ENCODE measurements at regions not wholly inside any gene's neighbourhood (a gene's known extent, or its start where the extent isn't known, plus 50 kb on each side); places are given as distances from the start of the nearest gene placed in this dataset.

GRCh38 chr11:86869966-86870570 is 69.7 kb downstream of the PRSS23 start:
- H3K79me2 ChIP-seq (ENCODE audit: insufficient read depth, low read length): no peaks in the 10 kb centered on the region
- H3K4me1 ChIP-seq (ENCODE audit: insufficient read depth, low read length): no peaks in the 10 kb centered on the region
- ATAC-seq (ENCODE audit: insufficient read depth, low read depth): peak; percentile 78
- H3K4me3 ChIP-seq (ENCODE audit: low read depth in 1 of 2, low read length in 2 of 2): no peak overlapping the region
- H3K27ac ChIP-seq (ENCODE audit: low read length): no peak overlapping the region
- peak; percentile 34 for DNase-seq
- H4K20me1 ChIP-seq (ENCODE audit: insufficient read depth, low read length): no peaks in the 10 kb centered on the region
- no peak overlapping the region for H2AFZ ChIP-seq (ENCODE audit: low read depth, low read length)
- no peaks in the 10 kb centered on the region for H3K9me3 ChIP-seq (ENCODE audit: insufficient read depth, low read length, severe bottlenecking)
- H3K4me2 ChIP-seq (ENCODE audit: insufficient read depth, low read length): no peak overlapping the region
- TF ChIP-seq CTCF (IDR thresholded peaks at IDR 0.05; ENCODE audit: borderline replicate concordance, extremely low read depth, low read length, poor library complexity, severe bottlenecking) (peak; percentile 79), EZH2 (IDR thresholded peaks at IDR 0.05; ENCODE audit: borderline replicate concordance, low read depth, low read length, severe bottlenecking) (no peak)
- no peaks in the 10 kb centered on the region for H3K27me3 ChIP-seq (ENCODE audit: insufficient read depth, low read length, poor library complexity)
- H3K9ac ChIP-seq (ENCODE audit: low read depth, low read length): no peak overlapping the region
- no peaks in the 10 kb centered on the region for H3K36me3 ChIP-seq (ENCODE audit: insufficient read depth, low read length)

- no peak overlapping the region for H3K27ac ChIP-seq (ENCODE audit: low read length)
- no peaks in the 10 kb centered on the region for H4K20me1 ChIP-seq (ENCODE audit: insufficient read depth, low read length)
- no peaks in the 10 kb centered on the region for H3K27me3 ChIP-seq (ENCODE audit: insufficient read depth, low read length, poor library complexity)
- H3K36me3 ChIP-seq (ENCODE audit: insufficient read depth, low read length): no peaks in the 10 kb centered on the region
- no peak overlapping the region for H3K4me3 ChIP-seq (ENCODE audit: low read depth in 1 of 2, low read length in 2 of 2)
- no peak overlapping the region for H3K9ac ChIP-seq (ENCODE audit: low read depth, low read length)
- H3K4me1 ChIP-seq (ENCODE audit: insufficient read depth, low read length): no peaks in the 10 kb centered on the region
- no peak for TF ChIP-seq EZH2 (IDR thresholded peaks at IDR 0.05; ENCODE audit: borderline replicate concordance, low read depth, low read length, severe bottlenecking)
- no peak for TF ChIP-seq CTCF (IDR thresholded peaks at IDR 0.05; ENCODE audit: borderline replicate concordance, extremely low read depth, low read length, poor library complexity, severe bottlenecking)
- H3K9me3 ChIP-seq (ENCODE audit: insufficient read depth, low read length, severe bottlenecking): no peaks in the 10 kb centered on the region
- no peak for ATAC-seq (ENCODE audit: insufficient read depth, low read depth)
- no peak overlapping the region for H3K4me2 ChIP-seq (ENCODE audit: insufficient read depth, low read length)
- H2AFZ ChIP-seq (ENCODE audit: low read depth, low read length): no peak overlapping the region
- DNase-seq: no peak
- H3K79me2 ChIP-seq (ENCODE audit: insufficient read depth, low read length): no peaks in the 10 kb centered on the region
These were observed 73.3 kb downstream of the PRSS23 start for GRCh38 chr11:86873573-86874083.

GRCh38 chr11:86874304-86875056 is 74.1 kb downstream of the PRSS23 start:
- Histone ChIP-seq H3K36me3 (ENCODE audit: insufficient read depth, low read length) (no peaks in the 10 kb centered on the region), H3K9me3 (ENCODE audit: insufficient read depth, low read length, severe bottlenecking) (no peaks in the 10 kb centered on the region), H3K27me3 (ENCODE audit: insufficient read depth, low read length, poor library complexity) (no peaks in the 10 kb centered on the region), H3K9ac (ENCODE audit: low read depth, low read length) (no peak overlapping the region), H3K79me2 (ENCODE audit: insufficient read depth, low read length) (no peaks in the 10 kb centered on the region), H4K20me1 (ENCODE audit: insufficient read depth, low read length) (no peaks in the 10 kb centered on the region), H3K27ac (ENCODE audit: low read length) (no peak overlapping the region), H3K4me2 (ENCODE audit: insufficient read depth, low read length) (no peak overlapping the region), H3K4me1 (ENCODE audit: insufficient read depth, low read length) (no peaks in the 10 kb centered on the region), H2AFZ (ENCODE audit: low read depth, low read length) (no peak overlapping the region), H3K4me3 (ENCODE audit: low read depth in 1 of 2, low read length in 2 of 2) (no peak overlapping the region)
- ATAC-seq (ENCODE audit: insufficient read depth, low read depth) (no peak), DNase-seq (no peak)
- TF ChIP-seq CTCF (IDR thresholded peaks at IDR 0.05; ENCODE audit: borderline replicate concordance, extremely low read depth, low read length, poor library complexity, severe bottlenecking): no peak
- no peak for TF ChIP-seq EZH2 (IDR thresholded peaks at IDR 0.05; ENCODE audit: borderline replicate concordance, low read depth, low read length, severe bottlenecking)

Measured in DND-41 (cell line).